ENCODE measurements at regions not wholly inside any gene's neighbourhood (a gene's known extent, or its start where the extent isn't known, plus 50 kb on each side); places are given as distances from the start of the nearest gene placed in this dataset.

DNA sequence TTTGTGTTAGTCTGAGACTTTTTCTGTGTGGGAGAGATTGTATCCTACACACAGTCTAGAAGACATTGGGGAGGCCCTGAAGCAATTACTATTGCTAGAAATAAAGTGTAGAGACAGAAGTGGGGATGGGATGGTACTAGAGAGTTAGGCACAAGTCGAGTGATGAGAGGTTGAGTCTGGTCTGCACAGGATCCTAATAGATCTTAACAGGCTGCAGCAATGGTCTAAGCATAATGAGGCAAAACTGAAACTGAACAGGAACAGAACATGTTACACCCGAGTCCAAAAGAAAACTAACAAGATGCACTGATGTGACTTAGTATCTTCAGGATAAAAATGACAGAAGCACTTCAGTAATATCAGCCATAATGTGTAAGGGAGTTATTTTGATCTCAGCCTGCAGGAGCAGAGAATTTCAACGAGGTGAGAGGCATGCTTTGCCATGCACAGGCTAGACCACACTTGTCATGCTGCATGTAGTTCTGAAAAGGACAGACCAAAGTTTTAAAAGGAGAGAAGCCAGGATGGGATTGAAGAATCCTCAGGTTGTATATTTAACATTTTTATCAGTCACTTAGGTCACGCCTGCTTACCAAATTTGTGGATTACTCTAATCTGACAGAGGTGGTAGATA is 205.8 kb upstream of the BOD1L1 start:
- in situ Hi-C loops (cut with MboI; ENCODE audit: low sequenced_read_pairs, unreplicated experiment), result no loop called here
- DNase-seq (ENCODE audit: low spot score), result no peak
- TF ChIP-seq, protein P1, sequence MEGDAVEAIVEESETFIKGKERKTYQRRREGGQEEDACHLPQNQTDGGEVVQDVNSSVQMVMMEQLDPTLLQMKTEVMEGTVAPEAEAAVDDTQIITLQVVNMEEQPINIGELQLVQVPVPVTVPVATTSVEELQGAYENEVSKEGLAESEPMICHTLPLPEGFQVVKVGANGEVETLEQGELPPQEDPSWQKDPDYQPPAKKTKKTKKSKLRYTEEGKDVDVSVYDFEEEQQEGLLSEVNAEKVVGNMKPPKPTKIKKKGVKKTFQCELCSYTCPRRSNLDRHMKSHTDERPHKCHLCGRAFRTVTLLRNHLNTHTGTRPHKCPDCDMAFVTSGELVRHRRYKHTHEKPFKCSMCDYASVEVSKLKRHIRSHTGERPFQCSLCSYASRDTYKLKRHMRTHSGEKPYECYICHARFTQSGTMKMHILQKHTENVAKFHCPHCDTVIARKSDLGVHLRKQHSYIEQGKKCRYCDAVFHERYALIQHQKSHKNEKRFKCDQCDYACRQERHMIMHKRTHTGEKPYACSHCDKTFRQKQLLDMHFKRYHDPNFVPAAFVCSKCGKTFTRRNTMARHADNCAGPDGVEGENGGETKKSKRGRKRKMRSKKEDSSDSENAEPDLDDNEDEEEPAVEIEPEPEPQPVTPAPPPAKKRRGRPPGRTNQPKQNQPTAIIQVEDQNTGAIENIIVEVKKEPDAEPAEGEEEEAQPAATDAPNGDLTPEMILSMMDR (IDR thresholded peaks at IDR 0.05; ENCODE audit: borderline replicate concordance, control extremely low read depth, extremely low read depth, insufficient read depth, missing control alignments), result no peak

DNA sequence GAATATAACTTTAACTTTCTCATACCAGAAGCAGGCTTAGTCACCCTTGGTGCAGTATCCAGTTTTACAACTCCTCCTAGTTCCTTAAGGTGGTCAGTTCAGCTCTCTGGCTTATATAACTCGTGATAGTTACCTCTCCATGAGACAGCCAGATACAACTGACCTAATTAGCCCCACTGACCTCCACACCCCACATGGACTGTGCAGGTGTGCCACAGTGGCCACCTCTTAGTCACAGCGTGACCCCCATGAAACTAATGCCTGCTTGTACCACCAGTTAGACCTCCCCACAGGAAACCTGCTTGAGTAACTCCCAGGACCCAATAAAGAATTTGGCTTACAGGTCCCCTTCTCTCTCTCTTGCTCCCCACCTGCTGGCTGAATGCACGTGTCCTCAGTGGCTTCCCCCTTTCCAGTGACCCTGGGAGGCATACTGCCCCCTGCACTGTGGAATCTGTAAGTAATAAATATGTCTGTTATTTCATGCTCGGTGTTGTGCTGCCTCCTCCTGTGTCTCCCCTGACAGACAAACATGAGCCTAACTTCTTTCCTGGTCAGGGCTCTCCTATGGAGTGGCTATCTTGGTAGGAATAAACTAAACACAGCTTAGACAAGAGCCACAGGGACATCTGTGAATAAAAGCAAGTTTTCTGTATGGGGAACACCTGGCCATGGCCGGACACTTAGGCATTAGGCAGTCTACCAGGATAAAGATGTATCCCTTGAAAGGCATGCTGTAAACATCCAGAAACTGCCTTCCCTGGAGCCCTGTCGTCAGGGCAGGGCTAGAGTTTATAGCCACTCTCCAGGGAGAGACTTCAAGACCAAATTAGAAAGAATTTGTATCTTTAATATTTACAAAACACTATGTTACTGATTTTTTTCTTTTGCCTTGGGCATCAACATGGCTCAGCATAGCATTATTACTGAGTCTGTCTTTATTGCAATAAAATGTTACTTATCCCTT is 209.7 kb upstream of the BOD1L1 start:
- in situ Hi-C loops (cut with MboI; ENCODE audit: low sequenced_read_pairs, unreplicated experiment), result no loop called here
- TF ChIP-seq, protein P1 (IDR thresholded peaks at IDR 0.05; ENCODE audit: borderline replicate concordance, control extremely low read depth, extremely low read depth, insufficient read depth, missing control alignments), result no peak
- DNase-seq (ENCODE audit: low spot score), result no peak

DNA sequence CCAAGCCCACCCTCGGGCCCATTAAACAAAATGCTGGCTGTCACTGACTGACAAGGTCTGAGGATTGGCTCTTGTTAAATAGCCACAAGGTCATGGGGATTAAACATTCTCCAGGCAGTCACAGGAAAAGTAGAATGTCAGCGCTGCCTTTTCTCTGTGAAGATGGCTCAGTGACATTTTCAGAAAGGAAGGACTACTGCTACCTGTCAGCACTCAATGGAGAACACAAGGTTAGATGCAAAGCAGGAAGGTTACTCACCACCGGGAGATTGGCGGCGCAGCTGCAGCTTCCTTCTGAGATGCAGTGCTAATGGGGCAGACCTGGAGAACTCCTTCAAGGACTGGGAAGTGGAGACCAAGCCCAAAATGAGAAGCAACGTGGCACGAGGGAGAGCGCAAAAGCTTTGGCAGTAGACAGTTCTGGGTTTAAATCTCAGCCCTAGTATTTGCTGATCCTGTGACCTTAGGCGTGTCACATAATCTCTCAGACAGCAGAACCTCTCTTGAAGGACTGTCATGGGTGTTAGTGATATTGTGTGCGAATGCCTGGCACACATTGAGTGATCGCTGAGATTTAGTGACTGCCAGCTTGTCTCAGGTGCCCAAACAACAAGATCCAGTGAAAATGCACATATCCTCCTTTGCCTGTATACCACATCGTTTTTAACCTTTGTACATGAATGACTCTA is 213.1 kb upstream of the BOD1L1 start:
- DNase-seq (ENCODE audit: low spot score), result no peak

DNA sequence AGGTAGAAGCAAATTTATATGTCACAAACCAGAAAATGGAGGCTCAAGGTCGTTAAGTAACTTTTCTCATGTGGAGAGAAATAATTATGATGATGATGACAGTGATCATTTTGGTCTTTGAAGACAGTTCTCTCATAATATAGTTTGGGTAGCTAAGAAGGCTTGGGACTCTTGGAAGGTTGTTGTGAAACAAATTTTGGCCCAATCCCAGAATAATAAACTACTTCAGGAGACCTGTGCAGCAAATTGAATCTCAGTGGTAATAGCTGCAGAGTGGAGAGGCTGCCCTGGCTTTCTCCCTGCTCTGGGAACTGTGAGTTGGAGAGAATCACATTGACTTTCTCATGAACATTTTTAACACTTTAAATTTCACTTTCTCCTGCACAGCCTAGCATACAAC is 217.2 kb upstream of the BOD1L1 start:
- in situ Hi-C loops (cut with MboI; ENCODE audit: low sequenced_read_pairs, unreplicated experiment), result no loop called here
- TF ChIP-seq, protein P1 (IDR thresholded peaks at IDR 0.05; ENCODE audit: borderline replicate concordance, control extremely low read depth, extremely low read depth, insufficient read depth, missing control alignments), result no peak
- no peak for DNase-seq (ENCODE audit: low spot score)

More for the DNA sequence above, 213.1 kb upstream of the BOD1L1 start:
- TF ChIP-seq, protein P1 (IDR thresholded peaks at IDR 0.05; ENCODE audit: borderline replicate concordance, control extremely low read depth, extremely low read depth, insufficient read depth, missing control alignments), result no peak
- in situ Hi-C loops (cut with MboI; ENCODE audit: low sequenced_read_pairs, unreplicated experiment), result no loop called here

DNA sequence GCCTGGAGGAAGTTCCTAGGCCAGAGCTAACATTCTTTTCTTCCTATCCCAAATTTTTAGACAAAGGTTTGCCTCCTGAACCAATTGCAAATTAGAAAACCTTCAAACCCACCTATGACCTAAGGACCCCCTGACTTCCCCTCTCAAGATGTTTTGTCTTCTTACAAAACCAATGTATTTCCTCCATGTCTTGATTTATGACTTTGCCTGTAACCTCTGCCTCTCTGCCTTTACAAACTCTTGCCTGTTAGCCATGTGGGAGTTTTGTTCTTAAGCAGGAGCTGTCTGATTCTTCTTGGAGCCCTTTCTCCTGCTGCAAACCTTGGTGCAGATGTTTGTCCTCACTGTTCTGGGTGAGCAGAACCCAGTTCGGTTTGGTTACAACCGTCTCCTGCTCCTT is 222.3 kb upstream of the BOD1L1 start:
- in situ Hi-C loops (cut with MboI; ENCODE audit: low sequenced_read_pairs, unreplicated experiment), result no loop called here
- TF ChIP-seq, protein P1 (IDR thresholded peaks at IDR 0.05; ENCODE audit: borderline replicate concordance, control extremely low read depth, extremely low read depth, insufficient read depth, missing control alignments), result no peak
- DNase-seq (ENCODE audit: low spot score), result no peak
